ENCODE measurements at regions not wholly inside any gene's neighbourhood (a gene's known extent, or its start where the extent isn't known, plus 50 kb on each side); places are given as distances from the start of the nearest gene placed in this dataset.
A peak's percentile ranks its signal among the peaks of the same experiment; 100 is the strongest.

DNA sequence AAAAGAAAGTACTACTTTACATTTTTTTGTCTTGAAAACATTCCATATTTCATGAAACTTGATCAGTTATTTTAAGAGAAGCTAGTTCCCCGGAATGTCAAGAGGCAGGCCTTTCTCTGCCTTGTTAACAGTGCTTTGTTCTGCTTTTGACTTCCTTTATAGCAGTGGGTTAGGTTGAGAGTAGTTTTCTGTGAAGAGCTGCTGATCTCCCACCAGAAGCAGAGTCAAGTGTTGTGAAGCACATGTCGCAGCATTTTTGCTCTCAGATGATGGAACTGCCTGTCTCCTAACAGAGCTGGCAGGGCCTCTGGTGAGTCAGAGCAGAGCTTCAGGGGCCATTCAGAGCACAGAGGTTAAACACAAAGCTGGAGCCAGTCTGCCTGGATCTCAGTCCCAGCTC is 871.8 kb downstream of the SLC4A3 start:
- H2BK15ac ChIP-seq (ENCODE audit: low read depth, low read length): no peak overlapping the region
- H2BK120ac ChIP-seq (ENCODE audit: low read depth, low read length, poor library complexity, severe bottlenecking): no peak overlapping the region
- H3T11ph ChIP-seq (ENCODE audit: low read length): no peak overlapping the region
- H3K4me2 ChIP-seq (ENCODE audit: insufficient read depth, insufficient read length, low read length): no peak overlapping the region
- no peak overlapping the region for H2BK20ac ChIP-seq (ENCODE audit: low read depth, low read length, poor library complexity, severe bottlenecking)
- no peak overlapping the region for H4K91ac ChIP-seq (ENCODE audit: insufficient read length, low read depth, low read length)
- peak overlapping the region; percentile 74 for H2AFZ ChIP-seq (ENCODE audit: low read length)
- no peak overlapping the region for H3K56ac ChIP-seq (ENCODE audit: insufficient read length, low read depth, low read length)
- H3K27me3 ChIP-seq (ENCODE audit: insufficient read depth, low read length): no peaks in the 10 kb centered on the region
- H3K4me1 ChIP-seq (ENCODE audit: insufficient read depth, low read length): peaks cover 6% of the 10 kb centered on the region; the same call in 1 of the 2 replicates
- H3K9ac ChIP-seq (ENCODE audit: extremely low read depth, insufficient read length, low read length): no peak overlapping the region
- H4K20me1 ChIP-seq (ENCODE audit: control insufficient read depth, insufficient read depth, insufficient read length): no peaks in the 10 kb centered on the region
- H3K14ac ChIP-seq (ENCODE audit: insufficient read depth, low read length): no peak overlapping the region
- H3K27me3 Mint-ChIP-seq (ENCODE audit: low read depth): no peaks in the 10 kb centered on the region
- no peak overlapping the region for H3K27ac ChIP-seq (ENCODE audit: insufficient read length, low read depth, low read length)
- H3K79me2 ChIP-seq (ENCODE audit: insufficient read depth, low read length): no peaks in the 10 kb centered on the region
- H3K18ac ChIP-seq (ENCODE audit: insufficient read length, low read depth, low read length): no peak overlapping the region
- no peak overlapping the region for H2BK5ac ChIP-seq (ENCODE audit: insufficient read length, low read length)
- peaks cover 0 to 19% (median 16%) of the 10 kb centered on the region in 3 experiments; a peak in 5 of 7 replicates for H3K36me3 Mint-ChIP-seq (ENCODE audit: insufficient read depth in 1 of 3, low read depth in 3 of 3)
- H2BK12ac ChIP-seq (ENCODE audit: insufficient read length, low read depth, low read length): no peak overlapping the region
- H3K4me3 Mint-ChIP-seq: no peak overlapping the region
- peak overlapping the region in 1 of 3 experiments; percentile 69; a peak in 1 of 7 replicates for H3K27ac Mint-ChIP-seq
- no peak overlapping the region for H3K4ac ChIP-seq (ENCODE audit: low read depth, low read length)
- H3K4me1 Mint-ChIP-seq: peaks cover 8 to 20% of the 10 kb centered on the region in 2 experiments
- no peak overlapping the region for H3K23ac ChIP-seq (ENCODE audit: insufficient read length, low read depth, low read length)
- WGBS (ENCODE audit: extremely low coverage, insufficient read length, low lambda C conversion rate): no CpG with 5 or more reads among the region's 2 CpGs
- no peak for DNase-seq
- no peaks in the 10 kb centered on the region for H3K9me3 ChIP-seq (ENCODE audit: control insufficient read depth, low read depth, low read length)
- no peak overlapping the region for H2AK5ac ChIP-seq (ENCODE audit: insufficient read length, low read length)
- no peak overlapping the region for H4K8ac ChIP-seq (replicated peaks; ENCODE audit: insufficient read length, low read depth, low read length)
- no peaks in the 10 kb centered on the region for H3K79me1 ChIP-seq (ENCODE audit: insufficient read depth, low read depth, low read length, poor library complexity, severe bottlenecking)
- TF ChIP-seq, protein P1, sequence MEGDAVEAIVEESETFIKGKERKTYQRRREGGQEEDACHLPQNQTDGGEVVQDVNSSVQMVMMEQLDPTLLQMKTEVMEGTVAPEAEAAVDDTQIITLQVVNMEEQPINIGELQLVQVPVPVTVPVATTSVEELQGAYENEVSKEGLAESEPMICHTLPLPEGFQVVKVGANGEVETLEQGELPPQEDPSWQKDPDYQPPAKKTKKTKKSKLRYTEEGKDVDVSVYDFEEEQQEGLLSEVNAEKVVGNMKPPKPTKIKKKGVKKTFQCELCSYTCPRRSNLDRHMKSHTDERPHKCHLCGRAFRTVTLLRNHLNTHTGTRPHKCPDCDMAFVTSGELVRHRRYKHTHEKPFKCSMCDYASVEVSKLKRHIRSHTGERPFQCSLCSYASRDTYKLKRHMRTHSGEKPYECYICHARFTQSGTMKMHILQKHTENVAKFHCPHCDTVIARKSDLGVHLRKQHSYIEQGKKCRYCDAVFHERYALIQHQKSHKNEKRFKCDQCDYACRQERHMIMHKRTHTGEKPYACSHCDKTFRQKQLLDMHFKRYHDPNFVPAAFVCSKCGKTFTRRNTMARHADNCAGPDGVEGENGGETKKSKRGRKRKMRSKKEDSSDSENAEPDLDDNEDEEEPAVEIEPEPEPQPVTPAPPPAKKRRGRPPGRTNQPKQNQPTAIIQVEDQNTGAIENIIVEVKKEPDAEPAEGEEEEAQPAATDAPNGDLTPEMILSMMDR (conservative IDR thresholded peaks at IDR 0.05): no peak
- H4K5ac ChIP-seq (ENCODE audit: insufficient read length, low read depth, low read length): no peak overlapping the region
- peaks cover 7 to 23% of the 10 kb centered on the region in 2 experiments; a peak in 4 of 5 replicates for H3K9me3 Mint-ChIP-seq
- H3K23me2 ChIP-seq (ENCODE audit: insufficient read length, low read depth, low read length, poor library complexity, severe bottlenecking): no peaks in the 10 kb centered on the region
